Prostate gland (tissue), 2 donors: ENCODE measurements at regions not wholly inside any gene's neighbourhood (a gene's known extent, or its start where the extent isn't known, plus 50 kb on each side); places are given as distances from the start of the nearest gene placed in this dataset.
"Not testable (repeated sequence)": the region's sequence is repeated elsewhere in the genome, so short reads cannot be mapped to it uniquely, and the experiment has no call there.

Experiments
- DNase-seq: peaks from one replicate; pipeline ENCODE4 v3.0.0-alpha.2; 2019; ENCODE audit warnings: low spot score
- H3K27ac ChIP-seq, 2 donors: fragments of 200-600 bp; sonication (generic); 2 replicates each; pipeline ENCODE4 v1.5.1; 2017 to 2019
- H3K27me3 ChIP-seq: fragments of 200-600 bp; sonication (generic); replicated peaks from 2 replicates; pipeline ENCODE4 v1.5.1; 2019; ENCODE audit not compliant: insufficient read depth
- H3K36me3 ChIP-seq, 2 donors: fragments of 200-600 bp; sonication (generic); 1 replicate in 1 of 2; 2 replicates in 1 of 2; pipeline versions ENCODE4 v1.5.1 to v1.8.1; 2017 to 2019
- H3K4me1 ChIP-seq: fragments of 200-600 bp; sonication (generic); replicated peaks from 2 replicates; pipeline ENCODE4 v1.5.1; 2019
- H3K4me3 ChIP-seq, 2 donors: fragments of 200-600 bp; sonication (generic); 2 replicates each; pipeline ENCODE4 v1.5.1; 2017 to 2019
- H3K9me3 ChIP-seq: fragments of 200-600 bp; sonication (generic); 2 replicates; pipeline ENCODE4 v1.5.1; 2017
- CTCF ChIP-seq, 4 experiments: fragments of 200-600 bp in 2 of 4; fragments of 450-650 bp in 2 of 4; sonication (generic) in 2 of 4; IDR thresholded peaks; 1 replicate in 3 of 4; 2 replicates in 1 of 4; pipeline ENCODE4 v1.5.1; 2016 to 2019; ENCODE audit warnings: antibody characterized with exemption in 4 of 4, mild to moderate bottlenecking in 2 of 4, moderate library complexity in 2 of 4
- POLR2A ChIP-seq: fragments of 450-650 bp; IDR thresholded peaks from one replicate; pipeline ENCODE4 v1.6.1; 2016; ENCODE audit warnings: antibody characterized with exemption, mild to moderate bottlenecking
- POLR2AphosphoS5 ChIP-seq: sonication (generic); formaldehyde crosslinking; IDR thresholded peaks from one replicate; pipeline ENCODE4 v1.6.1; 2017; ENCODE audit warnings: antibody characterized with exemption
- WGBS: methylation state at CpG from one replicate; pipeline ENCODE4 v1.1.5; 2018; 5-methylcytosine and 5-hydroxymethylcytosine counted together
- intact Hi-C: fragments of 100-400 bp; cut with DNase I; formaldehyde crosslinking; loops from one replicate; pipeline ENCODE4 v1.14.2; 2022

DNA sequence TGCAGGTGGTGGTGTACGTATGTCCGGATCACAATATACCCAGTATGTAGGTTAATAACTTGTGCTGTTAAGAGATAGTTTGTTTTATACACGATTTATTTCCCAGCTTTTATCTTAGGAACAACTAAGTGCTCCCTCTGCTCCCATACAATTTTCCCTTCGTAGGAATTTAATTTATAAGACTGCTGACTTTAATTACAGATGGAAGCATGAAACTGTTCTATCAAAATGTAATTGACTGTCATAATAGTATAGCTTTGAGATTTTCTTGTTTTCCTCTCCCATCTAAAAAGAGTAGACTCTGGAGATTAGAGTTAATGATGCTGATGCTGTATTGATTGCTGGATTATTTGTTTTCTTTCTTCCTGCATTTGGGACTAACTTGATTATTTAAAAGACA, 370.7 kb upstream of the SGO1 start:
- H3K27ac ChIP-seq: no peak overlapping the region
- H3K4me3 ChIP-seq: no peak overlapping the region
- intact Hi-C loops: no loop called here
- DNase-seq: no peak
- TF ChIP-seq CTCF (IDR thresholded peaks at IDR 0.05) (no peak), POLR2A (no peak), POLR2AphosphoS5 (no peak)
- H3K9me3 ChIP-seq: no peaks in the 10 kb centered on the region
- H3K27me3 ChIP-seq: no peaks in the 10 kb centered on the region
- H3K36me3 ChIP-seq: no peaks in the 10 kb centered on the region
- no peaks in the 10 kb centered on the region for H3K4me1 ChIP-seq
- WGBS: 77% methylated on average over 4 of the region's 4 CpGs

GRCh38 chr3:20552605-20553275, 366.7 kb upstream of the SGO1 start:
- intact Hi-C loops: no loop called here
- WGBS: 77% methylated on average over 11 of the region's 16 CpGs

DNA sequence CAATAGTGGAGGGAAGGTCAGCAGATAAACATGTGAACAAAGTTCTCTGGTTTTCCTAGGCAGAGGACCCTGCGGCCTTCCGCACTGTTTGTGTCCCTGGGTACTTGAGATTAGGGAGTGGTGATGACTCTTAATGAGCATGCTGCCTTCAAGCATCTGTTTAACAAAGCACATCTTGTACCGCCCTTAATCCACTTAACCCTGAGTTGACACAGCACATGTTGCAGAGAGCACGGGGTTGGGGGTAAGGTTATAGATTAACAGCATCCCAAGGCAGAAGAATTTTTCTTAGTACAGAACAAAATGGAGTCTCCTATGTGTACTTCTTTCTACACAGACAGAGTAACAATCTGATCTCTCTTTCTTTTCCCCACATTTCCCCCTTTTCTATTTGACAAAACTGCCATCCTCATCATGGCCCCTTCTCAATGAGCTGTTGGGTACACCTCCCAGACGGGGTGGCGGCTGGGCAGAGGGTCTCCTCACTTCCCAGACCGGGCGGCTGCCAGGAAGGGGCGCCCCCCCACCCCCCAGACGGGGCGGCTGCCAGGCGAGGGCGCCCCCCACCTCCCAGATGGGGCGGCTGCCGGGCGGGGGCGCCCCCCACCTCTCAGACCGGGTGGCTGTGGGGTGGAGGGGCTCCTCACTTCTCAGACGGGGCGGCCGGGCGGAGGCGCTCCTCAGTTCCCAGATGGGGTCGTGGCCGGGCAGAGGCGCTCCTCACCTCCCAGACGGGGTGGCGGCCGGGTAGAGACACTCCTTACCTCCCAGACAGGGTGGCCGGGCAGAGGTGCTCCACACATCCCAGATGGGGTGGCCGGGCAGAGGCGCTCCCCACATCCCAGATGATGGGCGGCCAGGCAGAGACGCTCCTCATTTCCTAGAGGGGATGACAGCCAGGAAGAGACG, 361.6 kb upstream of the SGO1 start:
- H3K4me1 ChIP-seq, DNase-seq, H3K27me3 ChIP-seq, H3K4me3 ChIP-seq, H3K36me3 ChIP-seq, H3K27ac ChIP-seq, intact Hi-C loops, H3K9me3 ChIP-seq: not testable (repeated sequence)
- WGBS: 95% methylated on average over 24 of the region's 35 CpGs

More at GRCh38 chr3:20552605-20553275, 366.7 kb upstream of the SGO1 start:
- H3K4me3 ChIP-seq: no peak overlapping the region
- H3K4me1 ChIP-seq: no peaks in the 10 kb centered on the region
- no peak for DNase-seq
- no peaks in the 10 kb centered on the region for H3K9me3 ChIP-seq
- TF ChIP-seq CTCF (IDR thresholded peaks at IDR 0.05) (no peak), POLR2AphosphoS5 (no peak)
- H3K27ac ChIP-seq: no peak overlapping the region
- no peaks in the 10 kb centered on the region for H3K36me3 ChIP-seq
- H3K27me3 ChIP-seq: no peaks in the 10 kb centered on the region

DNA sequence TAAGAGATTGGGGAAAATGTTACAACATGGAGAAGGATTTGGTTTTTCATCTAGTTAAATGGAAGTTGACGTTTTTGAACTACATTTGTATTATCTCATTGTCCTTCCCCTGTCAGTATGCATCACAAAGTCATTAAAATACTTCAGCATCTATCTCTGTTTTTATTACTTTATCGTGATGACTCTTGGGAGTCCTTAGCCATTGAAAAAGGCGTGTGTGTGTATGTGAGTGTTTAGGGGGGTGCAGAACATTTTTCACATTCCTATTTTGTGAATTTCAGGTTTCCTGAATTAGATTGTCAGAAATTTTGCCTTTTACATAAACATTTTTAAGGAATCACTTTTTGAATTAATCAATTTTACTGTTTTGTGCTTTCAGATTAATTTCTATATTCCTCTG, 360.6 kb upstream of the SGO1 start:
- Histone ChIP-seq H3K36me3 (no peaks in the 10 kb centered on the region), H3K4me1 (no peaks in the 10 kb centered on the region), H3K9me3 (no peaks in the 10 kb centered on the region), H3K4me3 (no peak overlapping the region), H3K27me3 (no peaks in the 10 kb centered on the region), H3K27ac (no peak overlapping the region)
- TF ChIP-seq CTCF (IDR thresholded peaks at IDR 0.05) (no peak), POLR2A (no peak), POLR2AphosphoS5 (no peak)
- DNase-seq: no peak
- intact Hi-C loops: no loop called here
- 73% methylated on average over 3 of the region's 3 CpGs for WGBS

DNA sequence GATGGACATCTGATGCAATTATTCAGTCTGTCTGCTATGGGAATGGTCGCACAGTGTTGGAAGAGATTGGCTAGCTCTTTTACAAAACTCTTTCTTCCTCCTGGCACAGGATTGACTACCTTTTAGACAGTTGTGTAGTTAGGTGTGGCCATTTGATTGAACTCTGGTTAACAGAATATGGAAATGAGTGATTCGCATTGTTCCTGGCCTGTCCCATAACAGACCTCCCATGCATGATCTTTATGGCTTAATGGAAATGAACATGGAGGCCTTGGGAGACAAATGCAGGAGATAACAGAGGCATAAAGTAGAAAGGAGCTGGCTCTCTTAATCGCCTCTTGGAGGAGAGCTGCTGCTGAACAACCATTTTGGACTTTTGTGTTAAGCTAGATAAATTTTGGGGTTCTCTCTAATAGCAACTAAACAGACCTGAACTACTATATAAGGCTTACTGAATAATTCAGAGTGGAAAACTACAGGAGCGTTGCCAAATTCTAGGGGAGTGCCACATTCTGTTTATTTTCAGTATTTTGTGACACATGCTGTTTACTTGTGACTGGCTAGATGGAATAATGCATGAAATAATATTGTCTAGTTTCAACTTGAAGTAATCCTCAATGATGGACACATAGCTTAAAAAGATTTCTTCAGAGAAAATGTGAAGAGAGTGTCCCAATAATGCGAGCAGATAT, 357.7 kb upstream of the SGO1 start:
- no peaks in the 10 kb centered on the region for H3K9me3 ChIP-seq
- DNase-seq: no peak
- intact Hi-C loops: no loop called here
- no peaks in the 10 kb centered on the region for H3K27me3 ChIP-seq
- 97% methylated on average over 5 of the region's 5 CpGs for WGBS
- no peak overlapping the region for H3K4me3 ChIP-seq
- TF ChIP-seq CTCF (IDR thresholded peaks at IDR 0.05) (no peak), POLR2AphosphoS5 (no peak), POLR2A (no peak)
- no peaks in the 10 kb centered on the region for H3K4me1 ChIP-seq
- H3K27ac ChIP-seq: no peak overlapping the region
- no peaks in the 10 kb centered on the region for H3K36me3 ChIP-seq
